Mucosa of descending colon (tissue), 3 donors: ENCODE measurements at regions not wholly inside any gene's neighbourhood (a gene's known extent, or its start where the extent isn't known, plus 50 kb on each side); places are given as distances from the start of the nearest gene placed in this dataset.

Experiments
- ATAC-seq: fragments of 200-7000 bp; cut with Tn5 transposase; one replicate; pipeline ENCODE4 v1.9.1; 2020; ENCODE audit warnings: mild to moderate bottlenecking, moderate library complexity
- DNase-seq, 3 donors: peaks; one replicate each; pipeline ENCODE4 v3.0.0-alpha.2; 2020
- H3K36me3 ChIP-seq: fragments of 200-600 bp; one replicate; pipeline ENCODE4 v1.8.0; 2021; ENCODE audit warnings: low read depth, mild to moderate bottlenecking
- H3K4me1 ChIP-seq: fragments of 200-600 bp; one replicate; pipeline ENCODE4 v1.8.0; 2021; ENCODE audit warnings: low read depth, mild to moderate bottlenecking
- H3K4me3 ChIP-seq: fragments of 200-600 bp; one replicate; pipeline ENCODE4 v1.8.0; 2021; ENCODE audit warnings: mild to moderate bottlenecking
- H3K9me3 ChIP-seq: fragments of 200-600 bp; one replicate; pipeline ENCODE4 v1.8.0; 2021; ENCODE audit warnings: mild to moderate bottlenecking
- CTCF ChIP-seq: fragments of 200-600 bp; IDR thresholded peaks from one replicate; pipeline ENCODE4 v1.8.0; 2022; ENCODE audit warnings: antibody characterized with exemption, mild to moderate bottlenecking
- intact Hi-C, 2 donors: fragments of 100-400 bp; cut with DNase I in 1 of 2; cut with micrococcal nuclease in 1 of 2; formaldehyde crosslinking; loops; one replicate each; pipeline versions ENCODE4 v1.11.0 to v1.11.1; 2022; cut with DNase I, micrococcal nuclease
- donor health status: DM: no; HTN: no; CAD: no; lungs with moderate emphysema.
- donor health status: DM: no; HTN: no; CAD: no.
- donor health status: DM: no; HTN: yes; CAD: no.

GRCh38 chr7:106770191-106770590, 94.9 kb upstream of the PIK3CG start:
- no peaks in the 10 kb centered on the region for H3K36me3 ChIP-seq
- H3K4me3 ChIP-seq: no peak overlapping the region
- H3K9me3 ChIP-seq: no peaks in the 10 kb centered on the region
- intact Hi-C loops: no loop called here
- ATAC-seq (no peak), DNase-seq (no peak)
- H3K4me1 ChIP-seq: peaks cover 5% of the 10 kb centered on the region
- no peak for TF ChIP-seq CTCF

GRCh38 chr7:106772655-106773108, 92.4 kb upstream of the PIK3CG start:
- DNase-seq (no peak), ATAC-seq (no peak)
- intact Hi-C loops: no loop called here
- peaks cover 5% of the 10 kb centered on the region for H3K4me1 ChIP-seq
- no peaks in the 10 kb centered on the region for H3K36me3 ChIP-seq
- no peak for TF ChIP-seq CTCF
- no peaks in the 10 kb centered on the region for H3K9me3 ChIP-seq
- no peak overlapping the region for H3K4me3 ChIP-seq

GRCh38 chr7:106773228-106773627, 91.9 kb upstream of the PIK3CG start:
- ATAC-seq (peak; percentile 58), DNase-seq (no peak)
- Histone ChIP-seq H3K4me1 (peaks cover 5% of the 10 kb centered on the region), H3K4me3 (no peak overlapping the region), H3K36me3 (no peaks in the 10 kb centered on the region), H3K9me3 (no peaks in the 10 kb centered on the region)
- intact Hi-C loops: no loop called here
- no peak for TF ChIP-seq CTCF

- intact Hi-C loops: no loop called here
- no peak for DNase-seq
Measured at GRCh38 chr7:106773721-106774120, 91.4 kb upstream of the PIK3CG start.

GRCh38 chr7:106774213-106774767, 90.8 kb upstream of the PIK3CG start:
- no peaks in the 10 kb centered on the region for H3K36me3 ChIP-seq
- TF ChIP-seq CTCF: no peak
- intact Hi-C loops: no loop called here
- H3K9me3 ChIP-seq: no peaks in the 10 kb centered on the region
- no peak overlapping the region for H3K4me3 ChIP-seq
- DNase-seq: no peak
- H3K4me1 ChIP-seq: no peaks in the 10 kb centered on the region
- no peak for ATAC-seq

More at GRCh38 chr7:106773721-106774120, 91.4 kb upstream of the PIK3CG start:
- no peak for ATAC-seq
- no peaks in the 10 kb centered on the region for H3K36me3 ChIP-seq
- H3K9me3 ChIP-seq: no peaks in the 10 kb centered on the region
- no peak overlapping the region for H3K4me3 ChIP-seq
- TF ChIP-seq CTCF: no peak
- no peaks in the 10 kb centered on the region for H3K4me1 ChIP-seq
